ENCODE measurements at regions not wholly inside any gene's neighbourhood (a gene's known extent, or its start where the extent isn't known, plus 50 kb on each side); places are given as distances from the start of the nearest gene placed in this dataset.

GRCh38 chr21:22311741-22312462 is 1313.7 kb downstream of the NCAM2 start:
- H3K4me1 Mint-ChIP-seq = peaks cover 12% of the 10 kb centered on the region
- no peak for TF ChIP-seq ZNF317 (CRISPR knock-in tag; IDR thresholded peaks at IDR 0.05; ENCODE audit: borderline replicate concordance, low read depth)
- TF ChIP-seq, protein P1, sequence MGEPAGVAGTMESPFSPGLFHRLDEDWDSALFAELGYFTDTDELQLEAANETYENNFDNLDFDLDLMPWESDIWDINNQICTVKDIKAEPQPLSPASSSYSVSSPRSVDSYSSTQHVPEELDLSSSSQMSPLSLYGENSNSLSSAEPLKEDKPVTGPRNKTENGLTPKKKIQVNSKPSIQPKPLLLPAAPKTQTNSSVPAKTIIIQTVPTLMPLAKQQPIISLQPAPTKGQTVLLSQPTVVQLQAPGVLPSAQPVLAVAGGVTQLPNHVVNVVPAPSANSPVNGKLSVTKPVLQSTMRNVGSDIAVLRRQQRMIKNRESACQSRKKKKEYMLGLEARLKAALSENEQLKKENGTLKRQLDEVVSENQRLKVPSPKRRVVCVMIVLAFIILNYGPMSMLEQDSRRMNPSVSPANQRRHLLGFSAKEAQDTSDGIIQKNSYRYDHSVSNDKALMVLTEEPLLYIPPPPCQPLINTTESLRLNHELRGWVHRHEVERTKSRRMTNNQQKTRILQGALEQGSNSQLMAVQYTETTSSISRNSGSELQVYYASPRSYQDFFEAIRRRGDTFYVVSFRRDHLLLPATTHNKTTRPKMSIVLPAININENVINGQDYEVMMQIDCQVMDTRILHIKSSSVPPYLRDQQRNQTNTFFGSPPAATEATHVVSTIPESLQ (CRISPR knock-in tag; IDR thresholded peaks at IDR 0.05) = no peak
- no peak for TF ChIP-seq CBFB (CRISPR knock-in tag; IDR thresholded peaks at IDR 0.05; ENCODE audit: low read depth)
- DNase-seq (ENCODE audit: low spot score) = no peak
- ChIA-PET CTCF (no interaction called here), POLR2A (no interaction called here)
- H3K9me3 Mint-ChIP-seq = peaks cover 22% of the 10 kb centered on the region
- peaks cover 16% of the 10 kb centered on the region for H3K36me3 Mint-ChIP-seq
- H3K27ac Mint-ChIP-seq = no peak overlapping the region
- ATAC-seq = no peak
- H3K27me3 Mint-ChIP-seq (ENCODE audit: low read depth) = no peaks in the 10 kb centered on the region
- H3K4me3 Mint-ChIP-seq = no peak overlapping the region

DNA sequence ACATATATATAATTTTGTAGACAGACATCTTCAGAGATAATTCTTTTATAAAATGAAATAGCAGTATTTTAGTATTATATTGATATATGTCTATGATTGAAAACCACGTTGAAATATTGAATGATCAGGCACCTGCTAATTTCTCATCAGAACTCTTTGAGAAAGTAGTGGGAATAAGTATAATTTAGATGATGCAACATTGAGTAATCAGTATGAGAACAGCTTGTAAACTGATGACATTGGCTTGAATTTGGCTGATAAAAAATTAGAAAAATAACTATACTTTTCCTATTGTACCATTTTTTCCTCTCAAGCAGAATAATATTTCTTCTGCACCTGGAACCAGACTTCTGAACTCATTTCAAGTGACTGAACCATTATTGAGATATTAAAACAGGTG is 1316.8 kb downstream of the NCAM2 start:
- CTCF ChIA-PET = no interaction called here
- POLR2A ChIA-PET = no interaction called here
- ATAC-seq (no peak), DNase-seq (ENCODE audit: low spot score) (no peak)
- H3K4me1 Mint-ChIP-seq = peaks cover 12% of the 10 kb centered on the region
- peaks cover 16% of the 10 kb centered on the region for H3K36me3 Mint-ChIP-seq
- H3K4me3 Mint-ChIP-seq = no peak overlapping the region
- no peaks in the 10 kb centered on the region for H3K27me3 Mint-ChIP-seq (ENCODE audit: low read depth)
- TF ChIP-seq NFE2L1 (CRISPR knock-in tag; IDR thresholded peaks at IDR 0.05) (no peak), AFF4 (CRISPR knock-in tag; IDR thresholded peaks at IDR 0.05; ENCODE audit: borderline replicate concordance) (no peak), ATF1 (CRISPR knock-in tag; IDR thresholded peaks at IDR 0.05) (no peak), ZNF219 (CRISPR knock-in tag; IDR thresholded peaks at IDR 0.05; ENCODE audit: borderline replicate concordance) (no peak)
- TF ChIP-seq, protein P2, sequence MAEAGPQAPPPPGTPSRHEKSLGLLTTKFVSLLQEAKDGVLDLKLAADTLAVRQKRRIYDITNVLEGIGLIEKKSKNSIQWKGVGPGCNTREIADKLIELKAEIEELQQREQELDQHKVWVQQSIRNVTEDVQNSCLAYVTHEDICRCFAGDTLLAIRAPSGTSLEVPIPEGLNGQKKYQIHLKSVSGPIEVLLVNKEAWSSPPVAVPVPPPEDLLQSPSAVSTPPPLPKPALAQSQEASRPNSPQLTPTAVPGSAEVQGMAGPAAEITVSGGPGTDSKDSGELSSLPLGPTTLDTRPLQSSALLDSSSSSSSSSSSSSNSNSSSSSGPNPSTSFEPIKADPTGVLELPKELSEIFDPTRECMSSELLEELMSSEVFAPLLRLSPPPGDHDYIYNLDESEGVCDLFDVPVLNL (CRISPR knock-in tag; IDR thresholded peaks at IDR 0.05; ENCODE audit: borderline replicate concordance, low read depth) = no peak
- no peak overlapping the region for H3K27ac Mint-ChIP-seq
- H3K9me3 Mint-ChIP-seq = peaks cover 22% of the 10 kb centered on the region

DNA sequence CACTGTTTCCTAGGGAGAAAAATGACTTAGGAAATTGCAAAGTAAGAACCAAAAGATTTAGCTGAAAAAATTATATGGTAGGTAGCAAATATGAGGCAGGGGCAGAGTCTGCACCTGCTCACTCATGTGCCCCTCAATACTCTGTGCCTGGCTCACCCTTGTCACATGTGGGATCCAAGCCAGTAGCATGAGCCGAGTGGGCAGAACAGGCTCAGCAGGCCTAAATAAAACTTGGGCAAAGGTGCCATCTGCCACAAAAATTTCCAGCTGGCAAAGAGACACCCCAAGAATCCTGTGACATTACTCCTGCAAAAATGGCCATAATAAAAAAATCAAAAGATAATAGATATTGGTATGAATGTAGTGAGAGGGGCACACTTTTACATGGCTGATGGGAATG is 1321.2 kb downstream of the NCAM2 start:
- ATAC-seq (no peak), DNase-seq (ENCODE audit: low spot score) (no peak)
- no peak overlapping the region for H3K27ac Mint-ChIP-seq
- H3K4me1 Mint-ChIP-seq = peaks cover 9% of the 10 kb centered on the region
- CTCF ChIA-PET = no interaction called here
- TF ChIP-seq ETV6 (CRISPR knock-in tag; IDR thresholded peaks at IDR 0.05) (no peak), GRHL2 (CRISPR knock-in tag; IDR thresholded peaks at IDR 0.05; ENCODE audit: insufficient replicate concordance, severe bottlenecking) (no peak), ZNF671 (CRISPR knock-in tag; IDR thresholded peaks at IDR 0.05) (no peak), ESRRA (CRISPR knock-in tag; IDR thresholded peaks at IDR 0.05; ENCODE audit: borderline replicate concordance) (no peak)
- TF ChIP-seq, protein P3, sequence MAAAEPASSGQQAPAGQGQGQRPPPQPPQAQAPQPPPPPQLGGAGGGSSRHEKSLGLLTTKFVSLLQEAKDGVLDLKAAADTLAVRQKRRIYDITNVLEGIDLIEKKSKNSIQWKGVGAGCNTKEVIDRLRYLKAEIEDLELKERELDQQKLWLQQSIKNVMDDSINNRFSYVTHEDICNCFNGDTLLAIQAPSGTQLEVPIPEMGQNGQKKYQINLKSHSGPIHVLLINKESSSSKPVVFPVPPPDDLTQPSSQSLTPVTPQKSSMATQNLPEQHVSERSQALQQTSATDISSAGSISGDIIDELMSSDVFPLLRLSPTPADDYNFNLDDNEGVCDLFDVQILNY (CRISPR knock-in tag; IDR thresholded peaks at IDR 0.05) = no peak
- TF ChIP-seq, protein P4, sequence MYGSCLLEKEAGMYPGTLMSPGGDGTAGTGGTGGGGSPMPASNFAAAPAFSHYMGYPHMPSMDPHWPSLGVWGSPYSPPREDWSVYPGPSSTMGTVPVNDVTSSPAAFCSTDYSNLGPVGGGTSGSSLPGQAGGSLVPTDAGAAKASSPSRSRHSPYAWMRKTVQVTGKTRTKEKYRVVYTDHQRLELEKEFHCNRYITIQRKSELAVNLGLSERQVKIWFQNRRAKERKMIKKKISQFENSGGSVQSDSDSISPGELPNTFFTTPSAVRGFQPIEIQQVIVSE (CRISPR knock-in tag; IDR thresholded peaks at IDR 0.05; ENCODE audit: borderline replicate concordance) = no peak
- TF ChIP-seq, protein P5, sequence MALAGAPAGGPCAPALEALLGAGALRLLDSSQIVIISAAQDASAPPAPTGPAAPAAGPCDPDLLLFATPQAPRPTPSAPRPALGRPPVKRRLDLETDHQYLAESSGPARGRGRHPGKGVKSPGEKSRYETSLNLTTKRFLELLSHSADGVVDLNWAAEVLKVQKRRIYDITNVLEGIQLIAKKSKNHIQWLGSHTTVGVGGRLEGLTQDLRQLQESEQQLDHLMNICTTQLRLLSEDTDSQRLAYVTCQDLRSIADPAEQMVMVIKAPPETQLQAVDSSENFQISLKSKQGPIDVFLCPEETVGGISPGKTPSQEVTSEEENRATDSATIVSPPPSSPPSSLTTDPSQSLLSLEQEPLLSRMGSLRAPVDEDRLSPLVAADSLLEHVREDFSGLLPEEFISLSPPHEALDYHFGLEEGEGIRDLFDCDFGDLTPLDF (CRISPR knock-in tag; IDR thresholded peaks at IDR 0.05) = no peak
- no peak overlapping the region for H3K4me3 Mint-ChIP-seq
- no peaks in the 10 kb centered on the region for H3K27me3 Mint-ChIP-seq (ENCODE audit: low read depth)
- POLR2A ChIA-PET = no interaction called here
- H3K36me3 Mint-ChIP-seq = no peaks in the 10 kb centered on the region
- 0 out of 2 replicates have a peak, but pooled peaks cover 3% of the 10 kb centered on the region for H3K9me3 Mint-ChIP-seq

Data from WTC11 (cell line).